ENCODE measurements at regions not wholly inside any gene's neighbourhood (a gene's known extent, or its start where the extent isn't known, plus 50 kb on each side); places are given as distances from the start of the nearest gene placed in this dataset.
A peak's percentile ranks its signal among the peaks of the same experiment; 100 is the strongest.
"Not testable (repeated sequence)": the region's sequence is repeated elsewhere in the genome, so short reads cannot be mapped to it uniquely, and the experiment has no call there.

DNA sequence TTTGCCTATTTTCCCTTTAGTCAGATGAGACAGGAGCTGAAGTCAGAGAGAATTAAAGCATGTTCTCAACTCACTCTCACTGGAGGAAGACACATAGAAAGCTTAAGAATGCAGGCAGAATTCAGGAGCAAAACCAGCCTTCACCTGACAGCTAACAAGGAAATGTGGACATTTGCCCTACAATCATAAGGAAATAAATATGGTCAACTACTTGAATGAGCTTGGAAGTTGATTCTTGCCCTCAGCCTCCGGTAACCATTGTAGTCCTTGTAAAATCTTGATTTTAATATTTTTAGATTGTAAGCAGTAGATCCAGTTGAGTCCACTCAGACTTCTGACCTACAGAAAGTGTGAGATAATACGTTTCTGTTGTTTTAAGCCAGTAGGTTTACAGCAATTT lies 752.5 kb upstream of the ZWINT start:
- no peak for DNase-seq

DNA sequence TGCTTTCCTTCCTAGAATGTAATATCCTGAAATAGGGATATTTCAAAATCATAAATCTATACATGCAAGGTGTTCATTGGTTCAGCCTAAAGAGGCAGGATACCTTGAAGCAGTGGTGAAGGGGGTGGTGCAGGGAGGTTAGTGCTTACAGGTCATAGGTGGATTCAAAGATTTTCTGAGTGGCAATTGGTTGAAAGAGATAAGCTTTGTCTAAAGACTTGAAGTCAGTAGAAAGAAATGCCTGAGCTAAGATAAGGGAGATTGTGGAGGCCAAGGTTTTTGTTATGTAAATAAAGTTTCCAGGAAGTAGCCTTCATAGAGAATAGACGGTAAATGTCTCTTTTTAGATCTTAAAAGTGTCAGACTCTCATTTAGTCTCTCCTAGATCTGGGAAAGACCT lies 741.2 kb upstream of the ZWINT start:
- DNase-seq = no peak

DNA sequence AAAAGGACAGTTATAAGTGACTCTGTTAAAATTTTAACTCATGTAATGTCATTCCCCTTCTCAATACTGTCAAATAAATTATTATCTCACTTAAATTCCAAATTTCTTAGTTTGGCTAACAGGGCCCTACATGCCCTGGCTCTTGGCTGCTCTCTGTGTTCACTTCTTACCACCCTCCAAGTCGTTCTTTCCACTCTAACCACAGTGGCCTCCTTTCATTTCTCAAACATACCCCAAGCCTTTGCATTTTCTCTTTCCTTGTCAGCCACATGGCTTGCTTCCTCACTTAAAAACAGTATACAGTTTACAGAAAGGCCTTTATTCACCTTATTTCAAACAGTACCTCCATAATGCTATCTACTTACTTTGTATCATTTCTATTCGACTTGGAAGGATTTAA lies 737.1 kb upstream of the ZWINT start:
- no peak for DNase-seq

DNA sequence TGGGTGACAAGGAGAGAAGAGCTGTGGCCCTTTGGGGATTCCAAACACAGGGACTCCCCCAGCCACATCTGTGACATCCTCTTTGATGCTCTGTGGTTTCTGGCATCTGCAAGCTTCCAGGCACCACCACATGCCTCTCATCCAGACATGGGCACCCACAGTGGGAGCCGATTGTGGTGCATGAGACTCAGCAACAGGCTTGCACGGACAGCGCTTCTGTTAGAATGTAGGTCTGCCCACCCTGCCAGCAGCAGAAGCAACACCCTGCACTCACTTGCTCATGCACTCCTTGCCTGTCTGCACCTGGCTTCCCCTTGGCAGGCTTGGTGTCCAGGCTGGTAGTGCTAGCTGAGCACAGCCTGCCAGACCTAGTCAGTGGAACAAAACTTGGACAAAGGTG lies 735.0 kb upstream of the ZWINT start:
- DNase-seq = no peak

DNA sequence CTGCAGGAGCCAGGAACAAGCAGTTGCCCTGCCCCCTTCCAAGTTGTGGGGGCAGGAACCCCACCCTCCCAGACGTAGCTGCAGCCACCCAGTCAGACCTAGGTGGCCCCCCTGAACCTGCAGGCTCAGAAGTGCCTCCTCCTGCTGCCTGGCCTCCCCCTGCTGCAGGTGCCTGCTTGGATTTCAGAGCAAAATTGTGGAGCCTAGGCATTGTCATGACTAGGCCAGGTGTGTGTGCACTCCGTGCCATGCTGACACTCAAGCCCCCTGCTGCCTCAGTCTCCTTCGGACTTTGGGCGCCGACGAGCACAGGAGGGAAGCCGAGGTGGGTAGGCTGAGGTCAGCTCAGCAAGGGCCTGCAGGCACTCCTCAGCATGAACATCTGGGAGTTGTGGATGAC lies 733.9 kb upstream of the ZWINT start:
- DNase-seq = no peak

DNA sequence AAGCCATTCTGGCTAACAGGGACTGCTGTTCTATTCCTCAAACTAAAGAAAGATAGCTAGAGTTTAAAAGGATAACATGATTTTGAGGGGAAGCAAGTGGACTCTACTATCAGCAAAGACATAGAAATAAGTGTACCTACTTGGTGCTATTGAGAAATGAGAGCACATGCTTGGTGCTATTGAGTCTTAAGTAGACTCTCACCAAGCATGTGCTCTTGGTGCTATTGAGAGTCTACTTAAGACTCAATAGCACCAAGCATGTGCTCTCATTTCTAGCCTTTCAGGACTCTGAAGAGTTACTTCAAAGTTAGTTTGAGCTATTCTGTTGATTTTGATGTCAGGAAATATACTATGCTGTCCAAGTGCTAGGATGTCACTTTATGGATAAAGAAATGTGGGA lies 733.0 kb upstream of the ZWINT start:
- no peak for DNase-seq

DNA sequence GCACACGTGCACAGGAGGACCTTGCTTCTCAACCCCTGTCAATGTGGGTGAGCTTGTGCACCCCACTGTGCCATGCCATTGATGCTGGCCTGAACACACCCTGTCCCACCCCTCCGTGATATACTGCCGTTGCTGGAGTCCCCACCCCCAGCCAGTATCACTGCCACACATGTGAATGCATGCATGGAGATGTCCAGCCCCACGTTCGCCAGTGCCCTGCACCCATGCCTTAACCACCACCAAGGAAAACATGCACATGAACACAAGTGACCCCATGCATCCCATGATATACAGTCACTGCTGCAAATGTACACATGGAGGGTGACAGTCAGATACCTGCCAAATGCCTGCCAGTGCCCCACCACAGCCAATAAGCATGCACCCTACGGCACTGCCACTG lies 692.5 kb upstream of the ZWINT start:
- no peak for DNase-seq

DNA sequence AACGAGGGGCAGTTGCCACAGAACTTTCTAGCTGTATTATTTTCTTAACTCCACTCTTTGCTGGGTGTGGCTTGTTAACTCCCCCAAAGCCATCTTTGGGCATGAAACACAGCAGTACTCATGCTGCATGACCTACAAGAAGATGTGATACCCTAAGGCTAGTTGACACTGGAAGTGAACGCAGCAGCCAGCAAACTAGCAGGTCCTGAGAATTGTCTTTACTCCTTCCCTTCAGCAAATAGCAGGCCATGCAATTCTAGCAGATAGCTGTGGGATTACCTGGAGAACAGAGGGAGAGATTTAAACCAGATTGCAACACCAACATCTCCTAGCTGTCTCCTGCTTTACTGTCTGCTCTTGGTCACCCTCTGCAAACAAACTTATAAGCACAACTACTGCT lies 688.0 kb upstream of the ZWINT start:
- no peak for DNase-seq

DNA sequence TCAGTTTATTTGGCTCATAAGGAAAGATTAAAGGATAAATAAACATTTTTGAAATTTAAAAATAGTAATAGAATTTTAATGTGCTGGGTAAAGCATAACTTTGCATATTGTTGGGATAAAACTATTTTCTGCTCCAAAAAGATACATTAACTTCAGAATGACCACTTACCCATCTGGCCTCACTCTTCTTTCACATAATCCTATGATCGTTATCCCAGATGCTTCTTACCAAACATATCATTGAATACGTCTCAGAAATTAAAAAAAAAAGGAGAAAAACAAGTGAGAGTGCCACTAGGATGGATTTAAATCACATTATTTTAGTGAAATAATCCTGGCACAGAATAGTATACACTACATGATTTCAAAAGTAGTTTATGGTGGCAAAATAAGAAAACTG lies 677.5 kb upstream of the ZWINT start:
- no peak for DNase-seq

DNA sequence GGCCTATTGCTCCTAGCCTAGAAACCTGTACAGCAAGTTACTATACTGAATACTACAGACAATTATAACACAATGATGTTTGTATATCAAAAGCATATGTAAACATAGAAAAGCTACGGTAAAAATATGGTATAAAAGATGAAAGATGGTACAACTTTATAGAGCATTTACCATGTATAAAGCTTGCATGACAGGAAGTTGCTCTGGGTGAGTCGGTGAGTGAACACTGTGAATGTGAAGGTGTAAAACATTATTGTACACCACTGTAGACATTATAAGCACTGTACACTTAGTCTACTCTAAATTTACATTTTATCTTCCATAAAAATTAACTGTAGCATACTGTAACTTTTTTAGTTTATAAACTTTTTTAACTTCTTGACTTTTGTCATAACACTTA lies 674.3 kb upstream of the ZWINT start:
- DNase-seq = no peak

DNA sequence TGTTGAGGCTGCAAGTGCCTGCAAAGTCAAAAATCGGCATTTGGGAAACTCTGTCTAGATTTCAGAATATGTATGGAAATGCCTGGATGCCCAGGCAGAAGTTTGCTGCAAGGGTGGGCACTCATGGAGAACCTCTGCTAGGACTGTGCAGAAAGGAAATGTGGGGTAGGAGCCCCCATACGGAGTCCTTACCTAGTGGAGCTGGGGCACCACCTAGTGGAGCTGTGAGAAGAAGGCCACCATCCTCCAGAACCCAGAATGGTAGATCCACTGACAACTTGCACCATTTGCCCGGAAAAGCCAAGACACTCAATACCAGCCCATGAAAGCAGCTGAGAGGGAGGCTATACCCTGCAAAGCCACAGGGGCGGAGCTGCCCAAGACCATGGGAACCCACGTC lies 671.2 kb upstream of the ZWINT start:
- not testable (repeated sequence) for DNase-seq

DNA sequence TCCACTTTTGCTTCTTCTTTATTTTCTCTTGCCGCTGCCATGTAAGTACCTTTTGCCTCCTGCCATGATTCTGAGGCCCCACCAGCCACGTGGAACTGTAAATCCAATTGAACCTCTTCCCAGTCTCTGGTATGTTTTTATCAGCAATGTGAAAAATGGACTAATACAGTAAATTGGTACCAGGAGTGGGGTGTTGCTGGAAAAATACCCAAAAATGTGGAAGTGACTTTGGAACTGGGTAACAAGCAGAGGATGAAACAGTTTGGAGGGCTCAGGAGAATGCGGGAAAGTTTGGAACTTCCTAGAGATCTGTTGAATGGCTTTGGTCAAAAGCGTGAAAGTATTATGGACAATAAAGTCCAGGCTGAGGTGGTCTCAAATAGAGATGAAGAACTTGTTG lies 670.3 kb upstream of the ZWINT start:
- DNase-seq = no peak

DNA sequence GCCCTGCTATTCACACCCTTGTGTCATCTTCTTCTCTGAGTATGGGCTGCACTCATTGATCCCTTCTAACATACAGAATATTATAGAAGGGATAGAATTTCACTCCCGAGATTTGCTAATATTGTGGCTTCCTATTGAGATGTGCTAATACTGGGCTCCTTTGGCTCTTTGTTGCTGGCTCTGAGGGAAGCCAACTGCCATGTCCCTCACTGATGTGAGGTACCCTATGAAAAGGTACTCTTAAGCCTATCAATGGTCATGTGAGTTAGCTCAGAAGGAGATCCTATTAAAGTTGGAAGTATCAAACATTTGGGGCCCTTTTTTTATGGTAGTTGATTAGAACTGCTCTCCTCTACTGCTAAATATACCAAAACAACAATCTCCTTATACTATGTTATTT lies 665.2 kb upstream of the ZWINT start:
- no peak for DNase-seq

DNA sequence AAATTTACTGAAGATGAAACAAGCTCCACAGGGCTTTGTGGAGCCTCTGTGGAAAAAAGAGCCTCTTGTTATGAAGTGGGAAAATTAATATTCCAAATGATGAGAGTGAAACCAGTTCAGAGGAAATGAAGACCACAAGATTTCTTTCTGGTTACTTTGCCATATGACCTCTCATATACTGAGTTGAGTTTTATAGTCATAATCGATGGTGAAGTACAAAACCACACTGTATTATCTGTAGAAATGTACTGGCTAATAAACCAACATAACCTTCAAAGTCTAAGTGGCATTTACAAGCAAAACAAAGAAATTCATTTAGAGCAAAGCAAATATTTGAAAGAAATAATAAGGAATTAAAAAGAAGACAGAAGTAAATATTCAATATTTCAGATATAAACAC lies 662.6 kb upstream of the ZWINT start:
- DNase-seq = no peak

DNA sequence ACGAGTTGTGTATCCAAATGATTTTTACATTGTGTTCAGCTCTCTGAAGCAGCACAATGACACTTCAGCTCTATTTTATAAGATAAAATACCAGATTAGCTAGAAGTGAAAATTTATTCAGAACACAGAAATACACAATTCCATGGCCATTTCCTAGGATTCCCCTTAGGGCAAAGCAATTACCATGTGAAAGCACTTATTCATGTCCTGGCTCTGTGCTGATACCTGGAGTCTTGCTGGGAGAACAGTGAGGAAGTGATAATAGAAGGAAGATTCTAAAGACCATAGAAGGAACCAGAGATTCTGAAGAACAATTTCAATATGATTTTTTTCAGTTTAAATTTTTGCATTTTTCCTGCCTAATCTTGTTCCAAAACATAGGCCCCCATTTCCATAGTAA lies 657.4 kb upstream of the ZWINT start:
- no peak for DNase-seq

DNA sequence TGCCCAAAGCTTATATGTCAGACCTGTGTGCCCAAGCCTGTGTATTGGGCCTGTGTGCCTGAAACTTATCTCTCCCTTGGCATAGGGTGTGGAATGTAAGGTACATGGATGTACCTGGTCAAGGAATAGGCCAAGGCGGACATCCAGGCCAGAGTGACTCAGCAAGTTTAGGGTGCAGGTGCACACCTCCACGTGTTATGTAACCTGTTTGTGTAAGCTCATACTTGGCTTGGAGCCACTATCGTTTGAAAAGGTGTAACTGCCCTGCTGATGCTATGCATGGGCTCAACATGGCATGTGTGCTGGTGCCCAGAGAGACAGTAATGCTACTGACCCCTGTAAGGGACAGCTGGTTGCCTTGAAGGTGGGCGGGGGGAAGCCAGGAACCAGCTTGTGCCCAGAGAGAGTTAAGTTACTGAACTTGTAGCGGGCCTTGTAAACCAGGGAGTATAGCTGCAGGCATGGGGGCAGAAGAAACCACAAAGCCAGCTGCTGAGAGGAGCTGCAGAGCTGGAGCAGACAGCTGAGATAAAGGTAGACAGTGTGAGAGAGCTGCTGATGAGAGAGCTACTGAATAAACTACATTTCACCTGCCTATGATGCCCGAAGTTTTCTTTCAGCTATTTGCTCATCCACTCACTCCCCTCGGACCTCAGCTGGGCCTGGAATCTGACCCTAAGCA lies 656.4 kb upstream of the ZWINT start:
- no peak for DNase-seq

DNA sequence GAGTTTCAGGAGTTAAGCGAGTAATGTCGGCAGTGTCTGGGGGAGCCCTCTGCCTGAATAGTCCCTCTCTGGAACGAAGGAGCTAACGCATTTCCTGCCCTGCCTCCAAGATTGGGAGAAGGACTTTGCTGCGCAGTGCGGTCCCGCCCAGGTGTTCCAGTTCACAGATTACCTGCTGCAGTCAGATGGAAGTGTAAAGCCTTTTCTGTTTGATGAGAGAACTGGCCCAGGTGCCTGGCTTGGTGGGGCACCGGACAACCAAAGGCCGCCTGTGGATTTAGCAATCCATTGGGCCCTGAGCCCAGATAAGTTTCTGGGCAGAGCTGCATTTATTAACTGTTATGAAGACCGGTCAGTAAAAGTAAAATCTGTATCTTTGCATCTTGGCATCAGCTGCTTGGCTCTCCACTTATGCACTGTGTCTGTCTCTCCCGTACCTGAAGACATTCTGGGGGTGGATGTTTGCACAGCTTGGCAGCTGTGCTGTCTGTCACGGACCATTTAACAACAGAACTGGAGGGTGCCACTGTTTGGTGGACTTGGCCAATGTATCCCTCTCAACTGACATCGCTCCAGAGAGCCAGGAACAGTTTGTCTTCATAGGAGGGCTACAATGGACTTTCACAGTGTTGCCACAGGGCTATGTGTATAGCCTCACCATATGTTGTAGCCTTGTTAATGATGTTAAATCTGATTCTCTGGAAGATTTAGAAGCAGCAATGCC lies 654.7 kb upstream of the ZWINT start:
- DNase-seq = peak; percentile 82

DNA sequence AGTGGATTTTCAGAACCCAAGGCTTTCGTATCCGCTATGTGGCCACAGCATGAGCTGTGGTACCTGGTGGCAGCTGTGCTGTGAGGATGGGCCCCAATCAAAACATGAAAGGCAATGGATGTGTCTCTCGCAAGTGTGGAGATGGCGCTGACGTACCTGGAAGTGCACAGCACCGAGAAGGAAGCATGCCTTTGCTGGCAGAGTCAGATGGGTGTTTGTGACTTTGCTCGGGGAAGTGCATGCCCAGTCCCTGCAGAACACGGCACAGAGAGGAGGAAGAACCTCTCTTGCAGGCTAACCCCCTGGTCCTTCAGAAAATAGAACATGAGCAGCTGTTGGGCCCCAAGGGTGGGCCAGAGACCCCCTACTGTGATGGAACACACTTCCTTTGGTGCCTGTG lies 654.1 kb upstream of the ZWINT start:
- no peak for DNase-seq

DNA sequence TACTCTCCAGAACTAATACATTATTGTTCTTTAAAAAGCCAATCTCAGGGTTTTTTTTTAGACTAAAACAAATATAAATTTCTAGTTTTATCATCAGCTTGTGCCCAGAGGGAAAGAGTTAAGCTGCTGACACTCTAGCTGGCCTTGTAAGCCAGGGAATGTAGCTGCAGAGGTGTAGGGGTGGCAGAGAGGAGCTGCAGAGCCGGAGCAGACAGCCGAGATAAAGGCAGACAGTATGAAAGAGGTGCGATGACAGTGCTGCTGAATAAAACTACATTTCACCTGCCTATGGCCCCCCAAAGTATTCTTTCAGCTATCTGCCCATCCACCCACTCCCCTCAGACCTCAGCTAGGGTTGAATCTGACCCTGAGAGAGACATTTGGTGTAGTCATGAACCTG lies 653.7 kb upstream of the ZWINT start:
- no peak for DNase-seq

DNA sequence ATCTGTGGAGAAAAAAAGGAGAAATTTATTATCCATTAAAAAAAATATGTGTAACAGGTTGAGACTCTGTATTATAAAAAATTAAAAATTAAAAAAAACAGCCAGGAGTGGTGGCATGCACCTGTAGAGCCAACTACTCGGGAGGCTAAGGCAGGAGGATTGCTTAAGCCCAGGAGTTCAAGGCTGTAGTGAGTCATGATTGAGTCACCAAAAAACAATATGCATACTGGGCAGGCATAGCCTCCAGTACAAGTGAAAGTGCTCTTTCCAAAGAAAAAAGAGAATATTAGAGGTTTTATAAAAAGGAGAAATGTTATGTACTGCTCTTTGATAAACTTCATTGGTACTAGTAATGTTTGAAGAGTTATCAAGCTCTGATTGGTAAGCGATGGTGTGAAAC lies 647.1 kb upstream of the ZWINT start:
- no peak for DNase-seq

DNA sequence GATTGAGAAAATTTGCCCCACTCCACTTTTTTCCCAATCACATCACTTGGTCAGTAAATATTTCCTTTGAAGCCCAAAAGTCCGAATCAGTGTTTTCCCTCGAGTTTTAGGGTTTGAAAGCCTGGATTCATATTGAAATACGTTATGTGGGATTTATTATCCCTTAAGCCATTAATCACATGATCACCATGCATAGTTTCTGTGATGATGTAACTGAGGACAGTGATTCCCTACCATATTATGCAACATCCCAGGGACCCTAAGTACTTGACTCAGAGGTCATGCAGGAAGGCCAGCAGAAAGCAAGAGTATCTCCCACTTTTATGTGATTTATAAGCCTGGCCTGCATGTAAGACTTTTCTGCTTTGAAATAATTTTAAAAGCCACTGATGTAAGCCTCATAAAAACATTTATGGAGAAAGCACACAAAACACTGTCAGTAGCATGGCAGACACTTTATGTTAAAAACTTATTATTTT lies 630.6 kb upstream of the ZWINT start:
- no peak for DNase-seq

DNA sequence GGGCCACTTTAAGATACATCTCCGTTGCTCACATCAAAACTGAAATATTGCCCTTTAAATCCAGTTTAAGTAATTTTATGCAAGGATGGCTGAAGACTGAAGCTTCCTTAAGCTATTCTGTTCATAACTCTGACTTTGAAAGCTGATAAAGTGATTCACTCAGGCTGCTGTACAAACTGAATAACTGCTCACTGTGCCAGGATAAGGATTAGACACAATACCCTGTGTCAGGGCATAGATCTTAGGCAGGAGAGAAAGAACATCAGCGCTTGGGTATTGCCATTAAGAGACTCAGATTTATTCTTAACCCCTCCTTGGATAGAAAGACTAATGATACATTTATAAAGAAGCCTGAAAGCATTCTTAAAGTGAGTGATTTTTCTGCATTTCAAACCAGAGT lies 614.5 kb upstream of the ZWINT start:
- DNase-seq = no peak

DNA sequence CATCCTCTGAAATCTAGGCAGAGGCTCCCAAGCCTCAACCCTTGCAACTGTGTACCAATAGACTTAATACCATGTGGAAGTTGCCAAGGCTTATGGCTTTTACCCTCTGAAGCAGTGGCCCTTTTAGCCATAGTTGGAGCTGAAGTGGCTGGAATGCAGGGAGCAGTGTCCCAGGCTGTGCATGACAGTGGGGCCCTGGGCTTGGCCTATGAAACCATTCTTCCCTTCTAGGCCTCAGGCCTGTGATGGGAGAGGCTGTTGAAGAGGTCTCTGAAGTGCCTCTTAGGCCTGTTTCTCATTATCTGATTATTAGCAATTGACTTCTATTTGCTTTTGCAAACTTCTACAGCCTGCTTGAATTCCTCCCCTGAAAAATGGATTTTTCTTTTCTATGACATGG lies 612.7 kb upstream of the ZWINT start:
- no peak for DNase-seq

DNA sequence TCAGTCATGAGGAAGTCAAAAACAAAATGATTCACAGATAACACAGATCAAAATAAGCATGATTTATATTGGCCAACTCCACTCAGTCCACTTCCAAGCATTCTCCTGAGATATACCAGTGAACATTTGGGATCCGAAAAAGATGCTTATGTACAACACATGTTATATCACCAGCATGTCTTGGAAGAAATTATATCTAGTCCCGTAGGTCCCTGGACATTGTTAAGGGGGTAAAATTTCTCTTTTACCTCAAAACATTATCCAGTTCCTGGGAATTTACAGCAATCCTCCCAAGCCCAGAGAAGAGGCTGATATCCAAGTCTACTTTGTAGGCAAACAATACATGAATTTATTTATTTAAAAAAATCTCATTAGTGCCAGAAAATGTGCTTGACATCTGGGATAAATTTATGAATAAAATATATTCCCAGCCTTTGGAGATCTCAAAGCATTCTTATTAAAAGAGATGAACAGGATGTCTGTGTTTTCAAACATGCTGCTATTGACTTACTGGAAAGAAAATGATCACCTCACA lies 582.2 kb upstream of the ZWINT start:
- no peak for DNase-seq

DNA sequence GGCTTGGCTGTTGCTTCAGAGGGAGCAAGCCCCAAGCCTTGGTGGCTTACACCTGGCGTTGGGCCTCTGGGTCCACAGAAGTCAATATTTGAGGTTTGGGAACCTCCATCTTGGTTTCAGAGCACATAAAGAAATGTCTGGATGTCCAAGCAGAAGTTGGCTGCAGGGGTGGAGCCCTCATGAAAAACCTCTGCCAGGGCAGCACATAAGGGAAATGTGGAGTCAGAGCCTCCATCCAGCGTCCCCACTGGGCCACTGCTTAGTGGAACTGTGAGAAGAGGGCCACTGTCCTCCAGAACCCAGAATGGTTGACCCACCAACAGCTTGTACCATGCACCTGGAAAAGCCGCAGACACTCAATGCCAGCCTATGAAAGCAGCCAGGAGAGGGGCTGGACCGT lies 573.5 kb upstream of the ZWINT start:
- DNase-seq = no peak

All from DMS79 treated with DMSO at 0.1 percent for 48 hours (cell line).